GM12874 (cell line): ENCODE measurements at regions not wholly inside any gene's neighbourhood (a gene's known extent, or its start where the extent isn't known, plus 50 kb on each side); places are given as distances from the start of the nearest gene placed in this dataset.

ENCODE experiments used
- CTCF ChIP-seq: IDR thresholded peaks from 2 replicates; pipeline ENCODE4 v1.5.1; 2011; ENCODE audit warnings: low read depth, mild to moderate bottlenecking, control low read depth, low read length, moderate library complexity; ENCODE audit not compliant: insufficient read depth

GRCh38 chr13:109657395-109657794, 129.0 kb downstream of the IRS2 start:
- TF ChIP-seq CTCF, result no peak

- TF ChIP-seq CTCF, result no peak
Observed at GRCh38 chr13:109656206-109656605, 130.2 kb downstream of the IRS2 start.

GRCh38 chr13:109655611-109656010, 130.8 kb downstream of the IRS2 start:
- no peak for TF ChIP-seq CTCF

- no peak for TF ChIP-seq CTCF
Observed at GRCh38 chr13:109655206-109655600, 131.2 kb downstream of the IRS2 start.

GRCh38 chr13:109654341-109655205, 131.8 kb downstream of the IRS2 start:
- no peak for TF ChIP-seq CTCF

GRCh38 chr13:109652531-109652930, 133.9 kb downstream of the IRS2 start:
- no peak for TF ChIP-seq CTCF

GRCh38 chr13:109651854-109652253, 134.5 kb downstream of the IRS2 start:
- TF ChIP-seq CTCF, result no peak
